ENCODE measurements at regions not wholly inside any gene's neighbourhood (a gene's known extent, or its start where the extent isn't known, plus 50 kb on each side); places are given as distances from the start of the nearest gene placed in this dataset.

- TF ChIP-seq ELF4 (IDR thresholded peaks at IDR 0.05) (no peak), SP1 (IDR thresholded peaks at IDR 0.05) (no peak), FOXM1 (IDR thresholded peaks at IDR 0.05; ENCODE audit: borderline replicate concordance) (no peak), FOXA1 (IDR thresholded peaks at IDR 0.05) (no peak), SUZ12 (IDR thresholded peaks at IDR 0.05) (peak; percentile 45; the same call in 1 of the 2 replicates), BHLHE40 (IDR thresholded peaks at IDR 0.05; ENCODE audit: borderline replicate concordance) (no peak), LEF1 (IDR thresholded peaks at IDR 0.05; ENCODE audit: borderline replicate concordance) (no peak), TARDBP (IDR thresholded peaks at IDR 0.05) (no peak), HDGF (IDR thresholded peaks at IDR 0.05; ENCODE audit: borderline replicate concordance) (no peak)
These were observed 141.1 kb upstream of the TLE4 start for GRCh38 chr9:79430619-79431018.
